8988T (cell line): ENCODE measurements at regions not wholly inside any gene's neighbourhood (a gene's known extent, or its start where the extent isn't known, plus 50 kb on each side); places are given as distances from the start of the nearest gene placed in this dataset.

Experiments used
- DNase-seq: peaks from one replicate; pipeline ENCODE4 v3.0.0; 2011

DNA sequence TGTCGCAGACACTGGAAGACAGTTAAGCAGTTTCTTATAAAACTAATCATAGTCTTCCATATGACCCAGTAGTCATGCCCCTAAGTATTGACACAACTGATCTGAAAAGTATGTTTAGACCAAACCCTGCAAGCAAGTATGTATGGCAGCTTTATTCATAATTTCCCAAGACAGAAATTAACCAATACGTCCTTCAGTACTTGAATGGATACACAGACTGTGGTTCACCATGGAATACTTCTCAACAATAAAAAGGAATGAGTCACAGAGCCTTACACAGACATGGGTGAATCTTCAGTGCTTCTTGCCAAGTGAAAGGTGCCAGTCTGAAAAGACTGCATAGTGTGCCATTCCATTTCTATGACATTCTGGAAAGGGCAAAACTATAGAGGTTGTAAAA lies 50.2 kb upstream of the AKR1E2 start:
- no peak for DNase-seq

DNA sequence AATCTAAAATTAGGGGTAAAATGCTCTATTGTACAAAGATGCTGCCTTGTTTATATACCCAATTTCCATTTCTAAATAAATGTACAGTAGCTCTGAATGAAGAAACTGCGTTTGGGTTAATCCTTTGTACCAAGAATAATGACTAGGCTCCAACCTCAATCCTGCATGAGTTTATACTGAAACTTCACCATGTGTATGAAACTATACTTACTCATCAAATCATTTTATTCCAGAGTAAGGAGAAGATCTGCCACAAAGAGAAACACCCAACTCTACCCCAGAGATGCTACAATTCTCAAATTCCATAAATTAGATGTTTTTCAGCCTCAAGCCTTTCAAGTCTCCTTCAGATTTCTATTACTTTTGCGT lies 53.8 kb upstream of the AKR1E2 start:
- no peak for DNase-seq

DNA sequence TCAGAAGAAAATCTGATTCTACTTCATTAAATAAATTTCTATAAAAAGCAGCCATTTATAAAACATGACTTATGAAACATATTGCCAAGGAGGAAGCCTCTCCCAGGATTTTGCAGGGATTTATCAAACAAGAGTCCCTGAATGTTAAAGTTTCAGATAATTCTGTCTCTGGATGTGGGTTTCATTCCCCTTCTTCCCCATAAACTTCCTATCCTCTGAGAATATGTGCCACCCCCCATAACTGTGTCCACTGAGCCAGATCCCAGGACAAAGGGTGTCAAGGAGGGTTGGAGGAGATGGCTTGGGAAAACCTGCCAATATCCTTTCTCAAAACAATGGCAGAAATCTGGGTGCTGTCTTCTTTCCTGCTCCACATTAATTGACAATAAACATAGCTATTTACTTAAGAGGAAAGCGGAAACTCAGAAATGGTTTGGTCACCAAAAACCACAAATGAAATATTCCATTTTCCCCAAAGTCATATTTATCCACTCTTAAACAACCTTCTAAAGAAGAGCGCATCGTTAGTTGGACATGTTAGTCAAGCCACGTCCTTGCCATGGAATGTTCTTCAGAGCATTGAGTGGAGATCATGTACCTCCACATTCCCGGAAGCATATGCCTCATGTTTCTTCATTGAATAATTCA lies 54.3 kb upstream of the AKR1E2 start:
- no peak for DNase-seq

DNA sequence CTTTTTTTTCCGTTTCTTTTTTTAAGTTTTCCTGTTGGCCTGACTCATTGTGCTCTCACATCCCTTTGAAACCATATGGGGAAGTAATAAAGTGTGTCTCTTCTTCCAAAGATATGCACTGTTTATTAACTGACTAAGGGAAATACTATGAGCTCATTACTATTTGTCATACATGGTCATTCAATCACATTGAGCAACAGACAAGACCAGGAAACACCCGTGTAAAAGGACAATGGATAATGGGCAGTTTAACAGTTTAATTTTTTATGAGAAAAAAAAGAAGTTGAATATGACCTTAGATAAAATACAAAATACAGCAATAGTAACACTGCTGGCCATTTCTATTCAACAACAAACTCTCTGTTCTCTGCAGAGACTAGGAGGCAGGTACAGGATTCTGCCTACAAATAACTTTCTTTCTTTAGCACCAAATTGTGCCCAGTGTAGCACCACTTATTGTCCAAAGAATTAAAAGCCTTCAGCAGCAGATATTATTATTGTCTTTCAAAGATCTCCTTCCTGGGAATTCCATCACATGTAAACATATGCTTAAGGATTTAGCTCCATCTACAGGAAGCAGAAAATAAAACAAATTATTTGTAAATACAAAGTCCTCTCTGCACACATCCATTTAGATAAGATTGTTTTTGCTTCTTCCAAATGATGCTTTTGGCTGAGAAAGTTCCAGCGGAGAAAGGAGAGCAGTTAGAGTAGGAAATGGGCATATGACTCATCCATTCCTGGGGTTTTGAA lies 55.0 kb upstream of the AKR1E2 start:
- no peak for DNase-seq

- no peak for DNase-seq
Measured at GRCh38 chr10:4768416-4768815, 57.6 kb upstream of the AKR1E2 start.

DNA sequence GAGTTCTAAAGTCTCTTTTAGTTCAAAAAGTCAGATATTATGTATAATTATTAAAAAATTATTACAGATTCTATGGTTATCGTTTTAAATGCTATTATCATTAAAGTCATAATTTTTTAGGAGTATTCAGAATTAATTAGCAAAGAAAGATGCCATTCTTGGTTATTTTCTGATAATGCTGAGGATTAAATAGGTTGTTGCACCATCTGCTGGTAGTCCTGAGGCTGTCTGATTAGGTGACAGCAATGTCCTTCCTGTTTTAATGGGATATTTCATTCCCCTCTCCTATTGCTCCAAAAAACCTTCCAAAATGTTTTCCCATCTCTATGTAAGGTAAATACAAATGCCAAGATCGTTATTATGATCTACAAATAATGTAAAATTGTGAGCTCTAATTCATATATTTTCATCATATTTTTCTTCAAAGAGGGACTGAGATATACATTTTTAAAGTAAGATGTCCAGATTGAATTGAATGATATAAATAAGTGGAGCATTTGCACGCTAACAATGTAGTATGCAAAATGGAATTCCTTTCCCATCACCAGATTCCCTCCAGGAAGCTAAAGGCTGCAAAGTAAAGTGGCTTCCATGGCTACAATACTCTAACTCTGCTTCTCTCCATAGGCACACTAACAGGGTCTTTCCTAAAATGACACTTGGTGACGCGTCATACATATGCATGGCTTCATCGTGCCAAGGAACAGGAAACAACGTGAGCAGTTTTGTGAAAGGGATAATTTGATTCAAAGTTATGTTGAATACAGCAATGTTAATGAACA lies 58.8 kb upstream of the AKR1E2 start:
- no peak for DNase-seq

DNA sequence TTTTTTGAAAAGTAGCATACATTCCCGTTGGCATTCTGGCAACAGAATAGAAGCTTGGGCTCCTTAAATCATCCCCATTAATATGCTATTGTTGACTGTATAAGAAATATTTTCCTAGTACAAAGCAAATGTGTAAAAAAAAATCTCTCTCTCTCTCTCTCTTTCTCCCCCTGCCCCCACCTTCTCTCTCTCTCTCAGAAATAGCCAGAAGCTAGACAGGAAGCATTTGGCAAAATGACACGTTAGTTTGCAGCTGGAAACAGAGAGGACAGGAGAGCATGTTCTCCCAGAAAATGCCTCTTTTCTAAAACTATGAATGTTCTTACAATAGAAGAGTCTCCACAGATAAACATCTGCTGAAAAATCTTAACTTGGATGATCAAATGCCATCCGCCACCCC lies 59.6 kb upstream of the AKR1E2 start:
- DNase-seq: no peak

DNA sequence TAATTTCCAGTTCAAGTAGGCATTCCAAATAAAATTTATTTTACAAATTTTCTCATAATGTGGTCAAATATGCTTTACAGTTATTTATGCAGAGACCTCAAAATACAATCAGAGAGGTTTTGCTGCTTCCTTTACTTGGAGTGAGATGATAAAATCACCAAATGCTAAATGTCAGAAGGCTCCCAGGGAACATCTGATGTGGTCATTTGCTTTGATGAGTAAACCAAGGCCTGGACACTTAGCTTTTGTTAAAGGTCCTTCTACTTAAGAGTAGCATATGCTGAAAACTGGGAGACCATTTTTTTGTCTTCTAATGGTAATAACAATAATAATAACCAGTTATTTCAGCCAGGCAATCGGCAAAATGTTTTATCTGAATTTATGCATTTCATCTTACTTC lies 60.6 kb upstream of the AKR1E2 start:
- no peak for DNase-seq

DNA sequence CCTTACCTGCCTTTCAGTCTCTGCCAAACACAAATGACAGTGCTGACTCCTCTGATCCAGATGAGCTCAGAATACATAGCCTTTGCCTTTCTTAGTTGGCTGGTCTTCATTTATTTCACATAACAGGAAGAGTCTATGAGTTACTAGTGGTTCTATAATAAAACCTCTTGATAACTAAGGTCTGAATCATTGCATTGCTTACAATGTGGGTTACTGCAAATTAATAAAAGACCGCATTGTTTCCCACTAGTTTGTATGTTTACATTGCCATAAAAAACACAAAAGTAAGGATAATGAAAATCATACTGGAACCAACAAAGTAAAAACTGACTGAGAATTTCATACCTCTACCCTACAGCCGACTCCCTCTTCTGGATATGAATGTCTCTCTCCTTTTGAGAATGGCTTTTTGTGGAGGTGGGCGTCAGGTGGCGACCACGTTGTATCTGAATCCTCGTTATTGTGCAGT lies 62.0 kb upstream of the AKR1E2 start:
- no peak for DNase-seq

GRCh38 chr10:4763513-4763912 lies 62.5 kb upstream of the AKR1E2 start:
- DNase-seq: no peak

DNA sequence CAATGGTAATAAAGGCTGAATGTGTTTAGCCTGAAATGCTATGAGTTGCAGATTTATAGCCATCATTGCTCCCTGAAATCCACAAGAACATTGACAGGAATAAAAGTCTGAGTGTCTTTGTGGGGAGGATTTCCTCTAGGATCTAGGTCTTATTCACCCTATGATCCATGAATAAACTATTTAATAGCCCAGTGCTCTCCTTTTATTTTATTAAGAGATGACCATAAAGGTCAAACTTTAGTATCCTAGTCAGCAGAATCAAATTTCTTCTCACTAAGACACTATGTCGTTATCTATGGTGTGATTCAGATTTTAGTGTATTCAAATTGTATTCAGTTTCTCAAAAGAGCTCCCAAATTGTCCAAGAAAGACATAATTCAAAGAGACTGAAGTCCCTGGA lies 67.8 kb upstream of the AKR1E2 start:
- no peak for DNase-seq

- no peak for DNase-seq
Measured at GRCh38 chr10:4755286-4755989, 70.6 kb upstream of the AKR1E2 start.

- DNase-seq: no peak
Measured at GRCh38 chr10:4754143-4754542, 71.9 kb upstream of the AKR1E2 start.

- no peak for DNase-seq
Measured at GRCh38 chr10:4751211-4751610, 74.8 kb upstream of the AKR1E2 start.

DNA sequence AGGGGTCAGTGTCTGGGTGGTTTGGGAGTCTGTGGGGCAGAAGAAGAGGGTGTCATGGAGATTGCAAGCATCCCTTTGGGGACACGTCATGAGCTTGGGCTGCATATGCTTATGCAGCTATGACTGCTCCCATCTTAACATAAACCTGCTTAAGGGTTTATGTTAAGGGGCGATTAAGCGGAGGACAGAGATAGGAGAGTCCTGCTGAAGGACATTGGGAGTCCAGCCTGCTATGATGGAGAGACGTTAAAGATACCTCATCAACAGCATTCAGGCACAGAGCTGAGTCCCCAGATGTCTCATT lies 76.8 kb upstream of the AKR1E2 start:
- no peak for DNase-seq

DNA sequence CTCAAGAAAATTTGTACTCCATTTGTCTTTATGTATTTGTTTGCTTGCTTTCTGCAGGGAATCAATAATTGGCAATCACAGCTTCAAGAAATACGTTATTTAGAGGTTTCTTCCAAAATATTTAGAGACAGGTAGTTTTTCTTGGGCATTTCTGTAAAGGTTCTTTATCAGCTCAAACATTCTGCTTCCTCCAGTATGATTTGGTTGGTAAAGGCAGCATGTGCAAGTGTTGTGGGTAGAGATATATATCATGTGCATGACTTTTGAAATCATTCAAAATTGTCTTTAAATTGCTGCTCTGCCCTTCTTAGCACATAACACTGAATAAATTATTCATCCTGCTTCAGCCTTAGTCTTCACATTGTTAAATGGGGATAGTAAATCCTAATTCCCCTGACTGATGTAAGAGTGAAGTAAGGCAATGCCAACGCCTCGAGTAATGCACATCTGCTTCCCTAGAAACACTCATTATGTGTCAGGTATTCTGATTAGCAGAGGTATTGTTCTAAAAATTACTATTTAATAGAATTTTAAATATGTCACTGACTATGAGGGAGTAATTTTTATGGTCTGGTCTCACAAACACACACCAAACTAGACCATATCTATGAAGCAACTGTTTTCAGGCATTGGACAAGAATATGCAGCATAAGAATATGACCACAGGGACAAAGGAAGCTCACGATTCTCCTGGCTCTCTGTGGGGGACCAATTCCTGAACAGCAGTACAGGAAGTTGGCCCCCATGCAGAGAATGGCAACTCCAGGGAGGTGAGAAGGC lies 77.3 kb upstream of the AKR1E2 start:
- no peak for DNase-seq

GRCh38 chr10:4742217-4742616 lies 83.8 kb upstream of the AKR1E2 start:
- DNase-seq: no peak

GRCh38 chr10:4740471-4740870 lies 85.5 kb upstream of the AKR1E2 start:
- no peak for DNase-seq

DNA sequence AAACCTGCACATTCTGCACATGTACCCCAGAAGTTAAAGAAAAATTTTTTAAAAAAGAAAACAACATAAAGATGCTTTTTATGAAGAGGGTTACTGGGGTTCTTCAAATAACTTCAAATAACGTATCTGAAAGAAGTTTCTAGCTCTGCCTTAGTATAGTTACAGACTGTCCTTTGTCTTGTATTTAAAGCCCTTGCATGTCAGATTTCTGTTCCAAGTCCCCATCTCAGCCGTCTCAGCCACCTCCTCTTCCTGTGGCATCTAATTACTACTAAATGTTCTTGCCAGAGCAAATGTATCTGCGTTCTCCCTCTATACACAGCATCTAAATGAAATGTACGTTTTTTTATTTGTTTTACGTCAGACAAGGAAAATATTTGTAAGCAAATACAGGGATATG lies 89.4 kb upstream of the AKR1E2 start:
- no peak for DNase-seq

DNA sequence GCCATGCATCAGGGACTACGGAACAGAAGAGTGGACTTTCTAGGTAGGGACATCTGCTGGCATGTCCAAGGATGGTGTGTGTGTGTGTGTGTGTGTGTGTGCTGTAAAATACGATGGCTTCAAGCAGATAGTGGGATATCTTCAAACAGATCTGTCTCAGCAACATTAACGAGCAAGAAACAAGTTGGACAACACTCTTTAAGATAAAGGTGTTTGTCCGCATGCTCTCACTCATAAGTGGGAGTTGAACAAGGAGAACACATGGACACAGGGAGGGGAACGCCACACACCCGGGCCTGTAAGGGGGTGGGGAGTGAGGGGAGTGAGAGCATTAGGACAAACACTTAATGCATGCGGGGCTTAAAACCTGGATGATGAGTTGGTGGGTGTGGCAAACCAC lies 89.8 kb upstream of the AKR1E2 start:
- no peak for DNase-seq

GRCh38 chr10:4733843-4734224 lies 92.2 kb upstream of the AKR1E2 start:
- DNase-seq: no peak

DNA sequence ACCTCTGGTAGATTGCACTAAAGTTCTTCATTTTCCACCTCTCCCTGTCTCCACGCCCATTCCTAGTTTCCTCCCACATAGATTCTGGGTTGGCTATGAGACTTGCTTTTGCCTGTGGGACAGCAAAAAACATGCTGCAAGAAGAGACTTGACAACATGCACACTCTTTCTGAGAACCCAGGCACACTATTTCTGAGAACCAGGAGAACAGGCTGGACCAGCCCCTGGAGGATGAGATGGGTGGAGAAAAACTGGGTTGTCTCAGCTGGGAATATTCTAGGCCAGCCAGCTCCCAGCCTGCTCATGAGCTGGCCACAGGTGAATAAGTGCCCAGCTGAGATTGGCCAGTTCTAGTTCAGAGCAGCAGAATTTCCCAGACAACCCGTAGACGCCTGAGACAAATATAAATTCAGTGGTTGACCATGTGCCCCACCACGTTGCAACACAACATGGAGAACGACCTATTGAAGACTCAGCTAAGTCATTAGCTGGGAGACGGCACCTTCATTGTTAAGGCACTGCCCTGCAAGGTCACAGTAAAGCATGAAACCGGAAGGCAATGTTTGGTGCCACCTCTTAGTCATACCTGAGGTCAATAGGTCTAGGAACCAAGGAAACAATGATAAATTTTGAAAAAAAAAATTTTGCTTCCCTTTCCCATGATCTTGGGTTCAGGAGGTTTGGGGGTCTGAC lies 92.7 kb upstream of the AKR1E2 start:
- DNase-seq: no peak
